ENCODE measurements at regions not wholly inside any gene's neighbourhood (a gene's known extent, or its start where the extent isn't known, plus 50 kb on each side); places are given as distances from the start of the nearest gene placed in this dataset.

DNA sequence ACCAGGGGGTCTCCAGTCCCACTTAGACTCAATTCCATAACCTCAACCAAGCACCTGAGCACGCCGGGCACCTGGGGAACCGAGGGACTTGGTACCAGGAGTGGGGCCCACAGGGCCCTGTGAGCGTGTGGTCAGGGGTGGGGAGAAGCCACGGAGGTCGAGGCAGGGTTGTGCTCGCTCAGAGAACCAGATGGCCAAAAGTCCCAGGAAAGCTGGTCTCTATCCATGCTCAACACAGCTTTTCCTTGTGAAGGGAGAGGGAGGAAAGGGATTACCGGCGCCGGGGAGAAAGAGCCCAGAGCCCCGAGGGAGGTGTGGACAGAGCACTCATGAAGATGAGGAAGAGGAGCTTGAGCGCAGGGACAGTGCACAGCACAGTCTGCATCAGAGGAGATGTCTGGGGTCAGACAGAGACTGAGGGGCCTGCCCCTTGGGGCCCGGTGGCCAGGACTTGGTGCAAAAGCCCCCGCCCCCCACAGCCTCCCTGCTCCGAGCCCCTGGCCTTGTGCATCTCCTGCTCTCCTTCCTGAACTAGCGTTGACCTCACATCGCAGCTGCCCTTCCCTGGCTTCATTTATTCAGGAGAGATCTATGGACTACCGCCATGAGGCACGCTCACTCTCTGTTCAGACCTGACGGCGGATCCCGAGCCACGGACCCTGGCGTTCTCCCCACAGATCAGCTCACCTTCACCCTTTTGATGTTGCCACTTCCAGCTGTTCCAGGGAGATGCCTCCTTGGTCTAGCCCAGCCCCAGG is 355.4 kb upstream of the TNRC6C start:
- no peak for DNase-seq

DNA sequence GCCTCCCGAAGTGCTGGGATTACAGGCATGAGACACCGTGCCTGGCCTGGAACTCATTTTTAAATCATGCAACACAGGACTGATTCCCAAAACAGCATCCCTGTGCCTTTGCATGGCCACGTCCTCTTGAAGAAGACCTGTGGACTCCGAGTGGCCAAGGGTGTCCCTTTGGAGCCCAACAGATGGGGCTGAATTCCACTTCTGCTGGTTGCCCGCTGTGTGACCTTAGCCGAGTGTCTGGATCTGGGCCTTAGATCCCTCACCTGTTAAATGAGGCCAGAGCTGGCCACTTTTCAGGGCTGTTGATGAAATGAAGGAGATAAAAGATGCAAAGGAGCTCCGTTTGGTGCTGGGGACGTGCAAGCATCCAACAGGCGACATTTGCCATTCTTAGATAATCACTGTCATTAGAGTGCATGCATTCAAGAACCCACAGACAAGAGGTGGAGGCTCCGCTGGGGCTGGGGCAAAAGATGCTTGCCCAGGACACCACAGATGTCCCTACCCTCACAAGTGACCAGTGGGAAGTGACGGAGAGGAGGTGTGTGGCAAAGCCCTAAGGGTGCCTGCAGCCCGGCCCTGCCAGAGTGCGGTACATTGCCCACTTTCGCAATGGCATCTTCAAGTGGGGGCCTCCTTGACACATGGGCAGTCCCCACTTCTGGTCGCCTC is 354.1 kb upstream of the TNRC6C start:
- no peak for DNase-seq

DNA sequence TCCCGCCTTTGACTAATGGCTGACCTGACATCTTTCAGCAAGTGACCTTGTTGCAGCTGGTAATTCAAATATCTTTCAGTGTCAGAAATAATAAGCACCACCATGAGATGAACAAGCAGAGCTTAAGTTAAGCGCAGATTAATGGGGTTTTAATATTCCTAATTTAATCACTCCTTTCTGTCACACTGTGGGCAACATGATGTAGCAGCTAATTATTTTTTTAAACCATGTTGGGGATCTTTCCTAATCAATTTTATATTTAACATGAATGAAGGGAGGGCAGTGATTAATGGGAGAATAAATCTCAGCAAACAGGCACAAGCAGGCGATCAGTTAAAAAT is 353.6 kb upstream of the TNRC6C start:
- no peak for DNase-seq

DNA sequence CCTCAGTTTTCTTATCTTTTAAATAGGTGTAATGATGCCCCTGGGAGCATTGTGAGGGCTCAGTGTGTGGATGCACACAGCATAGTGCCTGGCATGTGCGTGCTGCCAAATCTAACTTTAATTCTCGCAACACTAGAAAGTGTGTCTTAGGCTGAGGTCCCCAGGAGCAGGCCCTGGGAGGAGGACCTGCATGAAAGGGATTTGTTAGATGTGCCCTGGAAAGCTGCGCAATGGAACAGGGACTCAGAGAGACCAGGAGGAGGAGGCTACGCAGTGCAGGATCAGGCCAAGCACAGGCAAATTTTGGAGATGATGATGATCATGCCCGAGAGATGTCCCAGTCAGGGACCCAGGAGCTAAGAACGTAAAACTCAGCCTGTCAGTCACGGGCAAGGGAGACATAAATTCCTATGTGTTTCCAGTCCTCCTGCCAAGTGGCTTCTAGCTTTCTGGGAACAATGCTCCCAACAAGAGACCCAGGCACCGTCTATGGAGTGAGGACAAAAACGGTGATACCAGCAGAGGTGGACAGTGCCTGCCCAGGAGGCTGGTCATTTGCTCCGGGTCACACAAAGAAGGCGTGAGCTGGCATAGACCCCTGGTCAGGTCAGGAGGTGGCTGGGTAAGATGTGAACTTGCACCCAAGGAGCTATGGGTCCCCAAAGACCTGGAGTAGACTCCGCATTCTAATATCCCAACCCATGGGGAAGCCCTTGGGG is 352.2 kb upstream of the TNRC6C start:
- no peak for DNase-seq

GRCh38 chr17:77606865-77607210 is 351.7 kb upstream of the TNRC6C start:
- DNase-seq, result no peak

- no peak for DNase-seq
Observed at GRCh38 chr17:77607606-77608005, 350.9 kb upstream of the TNRC6C start.

GRCh38 chr17:77608431-77608830 is 350.1 kb upstream of the TNRC6C start:
- DNase-seq, result no peak

DNA sequence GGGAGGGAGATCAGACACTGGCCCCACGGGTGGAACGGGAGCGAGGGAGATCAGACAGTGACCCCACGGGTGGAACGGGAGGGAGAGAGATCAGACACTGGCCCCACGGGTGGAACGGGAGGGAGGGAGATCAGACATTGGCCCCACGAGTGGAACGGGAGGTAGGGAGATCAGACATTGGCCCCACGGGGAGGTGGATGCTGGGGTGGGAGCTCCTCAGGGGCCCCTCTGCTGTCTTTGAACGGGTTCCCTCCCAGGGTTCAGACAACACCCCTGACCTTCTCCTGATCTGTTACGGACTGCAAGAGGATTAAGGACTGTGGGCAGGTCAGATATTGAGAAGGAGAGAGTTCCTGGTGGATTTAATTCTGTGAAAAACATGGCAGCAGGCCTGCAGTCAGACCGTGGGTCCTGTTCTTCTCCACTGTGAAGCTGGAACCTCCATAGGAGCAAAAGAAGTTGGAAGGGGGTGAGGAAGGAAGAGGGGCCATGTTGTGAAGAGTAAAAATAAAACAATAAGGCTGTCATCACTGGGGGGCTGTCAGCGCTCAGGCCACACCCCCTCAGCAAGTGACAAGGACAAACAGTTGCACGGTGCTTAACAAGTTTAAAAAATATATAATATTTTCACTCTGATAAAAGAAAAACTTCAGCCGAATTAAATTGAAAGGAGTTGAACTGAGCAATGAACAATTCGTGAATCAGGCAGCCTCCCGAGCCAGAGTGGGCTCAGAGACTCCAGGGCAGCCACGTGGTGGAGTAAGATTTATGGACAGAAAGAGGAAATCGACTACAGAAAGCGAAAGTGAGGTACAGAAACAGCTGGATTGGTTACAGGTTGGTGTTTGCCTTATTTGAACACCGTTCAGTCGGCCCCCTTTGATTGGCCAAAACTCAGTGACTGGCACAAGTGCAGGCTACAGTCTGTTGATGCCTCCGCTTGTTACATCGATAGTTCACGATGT is 348.7 kb upstream of the TNRC6C start:
- peak; percentile 39 for DNase-seq

- no peak for DNase-seq
Observed at GRCh38 chr17:77610518-77610893, 348.0 kb upstream of the TNRC6C start.

GRCh38 chr17:77610972-77611521 is 347.5 kb upstream of the TNRC6C start:
- peak; percentile 74 for DNase-seq

DNA sequence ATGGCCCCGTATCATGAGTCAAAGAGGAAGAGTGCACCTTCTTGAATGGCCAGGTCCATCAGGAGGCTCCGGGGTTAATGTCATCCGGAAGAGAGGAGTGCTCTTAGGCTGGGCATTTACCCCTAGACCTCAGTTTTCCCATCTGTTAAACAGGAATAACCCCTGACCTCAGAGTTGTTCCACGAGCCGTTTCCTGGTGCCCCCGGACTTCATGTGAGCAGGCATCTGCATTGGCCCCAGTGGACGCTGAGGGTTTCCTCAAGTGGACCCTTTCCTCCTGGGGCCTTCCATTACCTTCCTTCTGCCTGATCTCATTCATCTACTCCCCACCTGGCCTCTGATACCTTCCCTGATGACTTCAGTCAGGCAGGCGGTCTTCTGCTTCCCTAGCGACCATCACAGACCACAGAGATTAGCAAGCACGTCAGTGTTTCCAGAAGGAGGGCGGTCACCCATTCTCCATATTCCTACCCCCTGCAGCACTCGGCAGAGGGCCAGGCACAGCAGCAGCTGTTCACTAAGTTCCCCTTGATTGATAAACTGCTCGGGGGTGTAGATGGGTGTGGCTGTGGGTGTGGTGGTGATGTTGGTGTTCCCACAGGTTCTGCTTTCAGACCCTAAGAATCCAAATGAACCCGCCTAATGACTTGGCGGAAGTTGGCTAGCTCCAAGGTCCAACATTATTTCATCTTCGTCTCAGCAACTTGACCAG is 346.6 kb upstream of the TNRC6C start:
- DNase-seq, result no peak

DNA sequence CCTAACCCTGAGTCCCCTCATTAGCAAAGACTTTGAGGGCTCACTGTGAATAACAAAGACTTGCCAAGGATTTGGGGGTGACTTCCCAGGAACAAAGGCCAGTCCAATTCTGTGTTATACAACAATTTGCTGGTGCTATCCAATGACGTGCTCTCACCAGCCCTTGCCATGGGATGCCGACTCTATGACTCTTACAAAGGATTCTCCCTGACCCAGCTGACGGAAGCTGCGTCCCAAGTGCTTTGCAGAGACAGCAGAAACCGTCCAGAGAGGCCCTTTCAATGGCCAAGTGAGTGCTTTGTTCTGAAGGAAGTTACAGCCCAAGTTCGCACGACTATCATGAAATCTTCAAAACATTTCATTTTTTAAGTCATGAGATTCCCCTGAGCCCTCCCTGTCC is 345.3 kb upstream of the TNRC6C start:
- DNase-seq, result peak; percentile 52

- DNase-seq, result no peak
Observed at GRCh38 chr17:77613627-77614026, 344.9 kb upstream of the TNRC6C start.

GRCh38 chr17:77615703-77616253 is 342.7 kb upstream of the TNRC6C start:
- no peak for DNase-seq

- DNase-seq, result no peak
Observed at GRCh38 chr17:77616254-77616731, 342.2 kb upstream of the TNRC6C start.

GRCh38 chr17:77617516-77617915 is 341.0 kb upstream of the TNRC6C start:
- DNase-seq, result no peak

DNA sequence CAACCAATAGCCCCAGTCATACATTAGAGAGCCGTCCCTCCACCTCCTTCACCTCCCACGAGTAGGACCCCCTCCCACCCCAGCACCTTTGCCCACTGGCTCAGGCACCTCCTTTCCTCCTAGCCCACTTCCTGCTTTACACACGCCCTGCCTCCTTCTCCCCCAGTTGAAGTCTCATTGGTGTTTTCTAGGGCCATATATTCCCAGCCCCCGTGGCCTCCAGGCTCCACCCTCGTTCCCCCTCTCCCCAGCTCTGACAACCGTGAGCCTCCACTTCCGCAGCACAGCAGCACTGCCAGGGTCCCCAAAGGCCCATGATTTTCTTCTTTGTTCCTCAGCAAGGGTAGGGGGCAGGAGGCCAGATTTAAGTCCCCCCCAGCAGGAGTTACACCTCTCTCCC is 340.3 kb upstream of the TNRC6C start:
- DNase-seq, result no peak

GRCh38 chr17:77618731-77619130 is 339.8 kb upstream of the TNRC6C start:
- no peak for DNase-seq

DNA sequence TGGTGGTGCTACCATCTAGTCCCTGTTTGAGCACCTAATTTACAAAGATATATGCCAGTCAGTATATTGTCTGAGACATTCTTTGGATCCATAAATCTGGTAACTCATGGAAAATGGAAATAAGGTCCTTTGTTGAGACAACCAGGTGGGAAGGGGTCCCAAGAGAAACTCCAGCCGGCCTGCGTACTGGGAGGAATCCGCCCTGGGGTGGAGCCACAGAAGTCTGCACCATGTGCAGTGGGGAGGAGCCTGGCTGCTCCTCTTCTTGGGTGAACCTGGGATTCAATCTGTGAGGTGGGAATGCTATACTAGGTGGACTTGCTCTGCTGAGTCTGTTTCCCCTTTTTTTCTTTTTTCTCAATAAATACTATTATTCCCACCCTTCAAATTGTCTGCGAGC is 339.2 kb upstream of the TNRC6C start:
- no peak for DNase-seq

GRCh38 chr17:77619851-77620250 is 338.7 kb upstream of the TNRC6C start:
- no peak for DNase-seq

- DNase-seq, result no peak
Observed at GRCh38 chr17:77620282-77620681, 338.2 kb upstream of the TNRC6C start.
